NT2/D1 (cell line): ENCODE measurements at regions not wholly inside any gene's neighbourhood (a gene's known extent, or its start where the extent isn't known, plus 50 kb on each side); places are given as distances from the start of the nearest gene placed in this dataset.

Experiments
- DNase-seq: peaks from one replicate; pipeline ENCODE4 v3.0.0-alpha.2; 2011; ENCODE audit warnings: low read depth, low spot score
- H3K27me3 ChIP-seq: 2 replicates; pipeline ENCODE4 v1.6.0; 2011; ENCODE audit warnings: mild to moderate bottlenecking; ENCODE audit not compliant: insufficient read length, insufficient read depth
- H3K36me3 ChIP-seq: 2 replicates; pipeline ENCODE4 v1.6.1; 2011; ENCODE audit warnings: mild to moderate bottlenecking, low read length, mixed read lengths; ENCODE audit not compliant: insufficient read depth, insufficient read length
- H3K4me1 ChIP-seq: 2 replicates; pipeline ENCODE4 v1.5.1; 2011; ENCODE audit not compliant: insufficient read depth, insufficient read length
- H3K4me3 ChIP-seq: 2 replicates; pipeline ENCODE4 v1.5.1; 2011; ENCODE audit warnings: low read depth; ENCODE audit not compliant: insufficient read length
- H3K9ac ChIP-seq: 2 replicates; pipeline ENCODE4 v1.6.0; 2011; ENCODE audit warnings: low read depth; ENCODE audit not compliant: insufficient read length
- H3K9me3 ChIP-seq: 2 replicates; pipeline ENCODE4 v1.5.1; 2011; ENCODE audit warnings: mild to moderate bottlenecking, low read length; ENCODE audit not compliant: insufficient read depth
- SUZ12 ChIP-seq: IDR thresholded peaks from 2 replicates; pipeline ENCODE4 v1.6.1; 2011; ENCODE audit not compliant: insufficient read length, insufficient read depth; ENCODE audit errors: extremely low read depth
- YY1 ChIP-seq: IDR thresholded peaks from 2 replicates; pipeline ENCODE4 v1.6.1; 2011; ENCODE audit not compliant: insufficient read length, insufficient read depth
- ZNF274 ChIP-seq: IDR thresholded peaks from 2 replicates; pipeline ENCODE4 v1.6.1; 2011; ENCODE audit warnings: mild to moderate bottlenecking, low read depth, low read length

DNA sequence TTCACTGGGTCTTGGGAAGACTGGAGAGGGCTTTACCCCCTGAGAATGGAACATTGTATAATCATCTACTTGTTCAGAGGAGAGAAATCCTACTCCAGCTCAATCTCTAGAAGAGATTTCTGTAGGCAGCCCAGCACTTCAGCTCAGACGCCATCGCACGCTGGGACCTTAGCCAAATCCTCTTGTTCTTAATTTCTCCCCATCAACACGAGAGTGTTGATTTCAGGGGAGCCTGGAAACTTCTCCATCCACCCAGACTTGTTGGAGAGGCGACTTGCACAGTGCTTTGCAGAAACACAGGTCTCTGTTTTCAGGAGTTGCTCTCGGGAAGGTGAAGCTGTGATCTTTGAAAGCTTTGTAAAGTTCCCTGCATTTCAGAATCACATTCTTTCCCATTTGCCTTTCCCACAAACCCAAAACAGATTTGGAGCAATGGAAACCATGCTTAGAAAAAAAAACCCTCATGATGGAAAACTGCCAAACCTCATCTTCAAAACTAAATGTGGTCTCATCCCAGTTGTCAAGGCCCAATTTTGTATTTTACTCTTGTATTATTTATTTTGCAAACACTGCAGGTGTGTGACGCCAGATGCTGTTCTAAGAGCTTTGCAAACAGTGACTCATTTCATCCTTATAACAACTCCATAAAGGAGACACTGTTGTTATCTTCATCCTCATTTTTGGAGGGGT, 60.9 kb downstream of the CALML3 start:
- no peak for TF ChIP-seq YY1
- no peaks in the 10 kb centered on the region for H3K36me3 ChIP-seq
- no peak overlapping the region for H3K9ac ChIP-seq
- H3K4me1 ChIP-seq: peaks cover 28% of the 10 kb centered on the region
- peaks cover 15% of the 10 kb centered on the region; the same call in 1 of the 2 replicates for H3K9me3 ChIP-seq
- H3K27me3 ChIP-seq: no peaks in the 10 kb centered on the region
- H3K4me3 ChIP-seq: no peak overlapping the region
- no peak for DNase-seq

DNA sequence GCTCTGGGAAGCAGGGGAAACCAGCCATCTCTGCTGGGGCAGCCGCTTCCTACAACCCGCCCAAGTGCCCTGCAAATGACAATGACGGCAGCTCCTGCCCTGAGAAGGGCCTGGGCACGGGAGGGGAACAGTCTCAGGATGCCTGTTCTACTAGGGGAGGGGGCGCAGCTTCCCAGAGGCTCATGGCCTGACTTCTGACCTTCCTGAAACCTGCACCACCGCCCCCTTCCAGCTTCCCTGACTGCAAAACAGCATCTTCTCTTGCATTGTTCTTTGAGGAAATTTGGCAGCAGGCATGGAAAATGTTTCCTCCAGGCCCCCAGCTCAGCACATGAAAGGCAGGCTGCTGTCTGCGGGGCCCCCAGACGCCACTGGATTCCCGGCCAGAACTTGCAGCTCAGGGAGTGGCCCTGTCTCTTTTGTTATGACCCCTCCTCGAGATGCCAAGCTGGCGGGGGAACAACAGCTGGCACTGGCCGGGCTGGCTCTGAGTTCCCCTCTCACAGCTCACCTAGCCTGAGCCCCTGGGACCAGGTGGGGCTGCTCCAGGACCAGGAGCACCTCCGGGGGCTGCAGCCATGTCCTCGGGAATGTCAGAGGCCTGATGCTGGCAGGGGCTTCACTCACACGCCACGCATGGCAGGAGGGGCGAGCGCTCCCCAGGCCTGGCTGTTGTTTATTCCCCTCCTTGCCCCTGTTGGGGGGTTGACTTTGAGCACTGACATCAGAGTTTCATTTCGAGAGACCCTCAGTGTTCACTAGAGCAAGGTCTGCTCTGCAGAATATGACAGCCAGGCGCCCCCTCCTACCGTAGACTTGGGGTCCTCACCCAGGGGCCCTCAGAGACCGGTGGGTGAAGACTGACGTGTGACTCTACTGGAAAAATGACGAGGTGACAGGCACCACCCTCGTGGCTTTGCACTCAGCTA, 62.7 kb downstream of the CALML3 start:
- no peaks in the 10 kb centered on the region for H3K9me3 ChIP-seq
- no peaks in the 10 kb centered on the region for H3K36me3 ChIP-seq
- no peak for DNase-seq
- H3K27me3 ChIP-seq: no peaks in the 10 kb centered on the region
- H3K4me1 ChIP-seq: peaks cover 31% of the 10 kb centered on the region
- H3K9ac ChIP-seq: peak overlapping the region; percentile 36
- TF ChIP-seq SUZ12 (no peak), YY1 (no peak), ZNF274 (no peak)
- H3K4me3 ChIP-seq: no peak overlapping the region

DNA sequence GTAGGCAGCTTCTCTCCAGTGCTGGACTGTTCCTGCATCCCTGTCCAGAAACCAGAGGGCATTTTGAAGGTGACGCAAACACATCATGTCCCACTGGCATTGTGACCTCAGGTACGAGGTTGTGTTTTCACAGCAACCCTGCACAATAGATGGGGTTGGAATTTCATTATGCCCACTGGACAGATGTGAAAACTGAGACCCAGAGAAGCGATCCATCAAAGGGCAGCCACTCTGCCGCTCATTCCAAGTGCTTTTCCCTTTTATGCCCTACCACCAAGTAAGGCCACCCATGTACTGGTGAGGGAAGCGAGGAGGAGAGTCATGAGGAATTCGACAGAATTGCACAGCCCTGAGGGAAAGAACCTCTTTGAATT, 63.3 kb downstream of the CALML3 start:
- TF ChIP-seq YY1: no peak
- no peak for TF ChIP-seq SUZ12
- no peak for TF ChIP-seq ZNF274
- no peaks in the 10 kb centered on the region for H3K36me3 ChIP-seq
- H3K4me1 ChIP-seq: peaks cover 31% of the 10 kb centered on the region
- H3K4me3 ChIP-seq: no peak overlapping the region
- no peaks in the 10 kb centered on the region for H3K27me3 ChIP-seq
- no peak overlapping the region for H3K9ac ChIP-seq
- DNase-seq: no peak
- no peaks in the 10 kb centered on the region for H3K9me3 ChIP-seq

- no peak for TF ChIP-seq YY1
- no peak for TF ChIP-seq SUZ12
- no peak for TF ChIP-seq ZNF274
- Histone ChIP-seq H3K4me3 (no peak overlapping the region), H3K36me3 (no peaks in the 10 kb centered on the region), H3K9me3 (no peaks in the 10 kb centered on the region), H3K9ac (no peak overlapping the region), H3K27me3 (no peaks in the 10 kb centered on the region), H3K4me1 (peaks cover 31% of the 10 kb centered on the region)
- DNase-seq: no peak
Measured at GRCh38 chr10:5588603-5589002, 63.8 kb downstream of the CALML3 start.
